GM13976 (cell line): ENCODE measurements at regions not wholly inside any gene's neighbourhood (a gene's known extent, or its start where the extent isn't known, plus 50 kb on each side); places are given as distances from the start of the nearest gene placed in this dataset.

Source experiments
- DNase-seq: peaks from one replicate; pipeline ENCODE4 v3.0.0; 2012; ENCODE audit warnings: low spot score
- in situ Hi-C: fragments of 300-500 bp; cut with MboI; formaldehyde crosslinking; loops from one replicate; pipeline ENCODE4 v1.12.0; 2022; ENCODE audit warnings: low sequenced_read_pairs, mixed read lengths, inconsistent platforms; ENCODE audit not compliant: unreplicated experiment
- TF ChIP-seq, protein P1 (sequence below): IDR thresholded peaks from 2 replicates; pipeline ENCODE4 v1.5.1; 2012; ENCODE audit warnings: borderline replicate concordance, mild to moderate bottlenecking; ENCODE audit not compliant: insufficient read depth; ENCODE audit errors: extremely low read depth, missing control alignments, control extremely low read depth

GRCh38 chr7:81560708-81561107, 209.1 kb downstream of the HGF start:
- in situ Hi-C loops = no loop called here
- TF ChIP-seq, protein P1, sequence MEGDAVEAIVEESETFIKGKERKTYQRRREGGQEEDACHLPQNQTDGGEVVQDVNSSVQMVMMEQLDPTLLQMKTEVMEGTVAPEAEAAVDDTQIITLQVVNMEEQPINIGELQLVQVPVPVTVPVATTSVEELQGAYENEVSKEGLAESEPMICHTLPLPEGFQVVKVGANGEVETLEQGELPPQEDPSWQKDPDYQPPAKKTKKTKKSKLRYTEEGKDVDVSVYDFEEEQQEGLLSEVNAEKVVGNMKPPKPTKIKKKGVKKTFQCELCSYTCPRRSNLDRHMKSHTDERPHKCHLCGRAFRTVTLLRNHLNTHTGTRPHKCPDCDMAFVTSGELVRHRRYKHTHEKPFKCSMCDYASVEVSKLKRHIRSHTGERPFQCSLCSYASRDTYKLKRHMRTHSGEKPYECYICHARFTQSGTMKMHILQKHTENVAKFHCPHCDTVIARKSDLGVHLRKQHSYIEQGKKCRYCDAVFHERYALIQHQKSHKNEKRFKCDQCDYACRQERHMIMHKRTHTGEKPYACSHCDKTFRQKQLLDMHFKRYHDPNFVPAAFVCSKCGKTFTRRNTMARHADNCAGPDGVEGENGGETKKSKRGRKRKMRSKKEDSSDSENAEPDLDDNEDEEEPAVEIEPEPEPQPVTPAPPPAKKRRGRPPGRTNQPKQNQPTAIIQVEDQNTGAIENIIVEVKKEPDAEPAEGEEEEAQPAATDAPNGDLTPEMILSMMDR = no peak
- DNase-seq = no peak

DNA sequence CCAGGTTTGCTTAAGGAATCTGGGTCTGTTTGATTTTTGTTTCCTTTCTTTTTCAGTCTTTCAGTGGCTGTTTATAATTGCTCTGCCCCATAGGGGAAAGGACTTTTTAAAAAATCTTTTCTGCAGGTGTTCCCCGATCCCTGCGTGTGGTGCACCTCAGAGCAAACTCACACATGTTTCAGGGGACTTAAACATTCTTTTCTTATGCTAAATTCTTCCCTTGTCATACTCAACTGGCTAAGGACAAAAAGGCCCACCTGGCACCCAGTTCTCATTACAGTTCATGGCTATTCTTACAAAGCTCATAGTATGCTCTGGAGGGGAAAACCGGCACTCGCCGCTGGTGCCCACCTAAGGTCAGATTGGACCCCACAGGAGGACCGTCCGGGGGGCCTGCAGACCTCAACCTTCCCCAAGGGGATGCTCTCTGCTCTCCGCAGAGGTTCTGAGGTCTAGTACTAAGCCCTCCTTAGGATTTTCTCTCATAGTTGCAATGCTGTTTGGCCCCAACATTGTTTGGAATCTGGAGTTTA, 220.3 kb downstream of the HGF start:
- in situ Hi-C loops = no loop called here
- TF ChIP-seq, protein P1 = no peak
- no peak for DNase-seq

GRCh38 chr7:81534996-81535395, 234.9 kb downstream of the HGF start:
- DNase-seq = no peak
- in situ Hi-C loops = no loop called here
- TF ChIP-seq, protein P1 = no peak

DNA sequence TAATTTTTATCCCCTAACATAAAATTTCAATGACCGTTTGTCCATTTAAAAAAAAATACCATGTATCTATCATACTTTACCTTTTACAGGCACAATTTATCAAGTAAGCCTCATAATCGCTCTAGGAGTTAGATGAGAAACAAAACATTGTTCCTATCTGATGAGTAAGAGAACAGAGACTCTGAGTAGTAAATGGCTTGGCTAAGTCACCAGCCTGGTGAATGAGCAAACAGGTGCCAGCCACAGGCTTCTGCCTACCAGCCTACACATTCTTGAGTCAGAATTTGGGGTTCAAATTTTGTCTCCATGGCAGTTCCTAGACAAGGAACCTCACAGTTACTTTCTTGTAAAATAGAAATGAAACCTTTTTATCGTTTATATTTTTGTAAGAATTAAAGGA, 235.4 kb downstream of the HGF start:
- TF ChIP-seq, protein P1 = no peak
- in situ Hi-C loops = no loop called here
- DNase-seq = no peak

- DNase-seq = no peak
- in situ Hi-C loops = no loop called here
- TF ChIP-seq, protein P1 = no peak
Measured at GRCh38 chr7:81533931-81534330, 235.9 kb downstream of the HGF start.

GRCh38 chr7:81533426-81533825, 236.4 kb downstream of the HGF start:
- in situ Hi-C loops = no loop called here
- DNase-seq = no peak
- TF ChIP-seq, protein P1 = no peak

GRCh38 chr7:81529785-81530184, 240.1 kb downstream of the HGF start:
- in situ Hi-C loops = no loop called here
- no peak for DNase-seq
- TF ChIP-seq, protein P1 = no peak
